Karpas-422 (cell line): ENCODE measurements at regions not wholly inside any gene's neighbourhood (a gene's known extent, or its start where the extent isn't known, plus 50 kb on each side); places are given as distances from the start of the nearest gene placed in this dataset.

ENCODE experiments used
- DNase-seq: peaks from one replicate; pipeline ENCODE4 v3.0.0-alpha.2; 2015
- H2AFZ ChIP-seq: fragments of 200-600 bp; sonication (generic); 2 replicates; pipeline ENCODE4 v1.6.1; 2014; ENCODE audit warnings: antibody characterized with exemption, low read length, mixed read lengths
- H3K27ac ChIP-seq: fragments of 200-600 bp; sonication (generic); 2 replicates; pipeline ENCODE4 v1.5.1; 2014; ENCODE audit warnings: mild to moderate bottlenecking, low read length, moderate library complexity
- H3K27me3 ChIP-seq: fragments of 200-600 bp; sonication (generic); 2 replicates; pipeline ENCODE4 v1.6.1; 2014; ENCODE audit warnings: low read length, mixed read lengths
- H3K36me3 ChIP-seq: fragments of 200-600 bp; sonication (generic); 2 replicates; pipeline ENCODE4 v1.6.1; 2014; ENCODE audit warnings: low read length, mixed read lengths; ENCODE audit not compliant: insufficient read depth
- H3K4me1 ChIP-seq: fragments of 200-600 bp; sonication (generic); 2 replicates; pipeline ENCODE4 v1.6.1; 2014; ENCODE audit warnings: mild to moderate bottlenecking, low read length, mixed read lengths
- H3K4me2 ChIP-seq: fragments of 200-600 bp; sonication (generic); 2 replicates; pipeline ENCODE4 v1.6.1; 2014; ENCODE audit warnings: low read length, low read depth, mild to moderate bottlenecking; ENCODE audit not compliant: poor library complexity, severe bottlenecking
- H3K4me3 ChIP-seq: fragments of 200-600 bp; sonication (generic); 2 replicates; pipeline ENCODE4 v1.5.1; 2014; ENCODE audit warnings: mild to moderate bottlenecking, antibody characterized with exemption, low read length, mixed read lengths
- H3K79me2 ChIP-seq: fragments of 200-600 bp; sonication (generic); 2 replicates; pipeline ENCODE4 v1.6.1; 2014; ENCODE audit warnings: mild to moderate bottlenecking, low read length, mixed read lengths
- H3K9ac ChIP-seq: fragments of 200-600 bp; sonication (generic); 2 replicates; pipeline ENCODE4 v1.6.0; 2014; ENCODE audit warnings: low read length
- H3K9me2 ChIP-seq: fragments of 200-600 bp; sonication (generic), shearing (Covaris generic); replicated peaks from 2 replicates; pipeline ENCODE4 v1.6.0; 2014; ENCODE audit warnings: mild to moderate bottlenecking, low read length, moderate library complexity; ENCODE audit not compliant: insufficient read depth
- H3K9me3 ChIP-seq: fragments of 300-700, 200-600 bp; sonication (generic); 2 replicates; pipeline ENCODE4 v1.6.1; 2014; ENCODE audit warnings: low read length, mixed read lengths
- H4K20me1 ChIP-seq: fragments of 200-600 bp; sonication (generic); 2 replicates; pipeline ENCODE4 v1.6.1; 2014; ENCODE audit warnings: mild to moderate bottlenecking, antibody characterized with exemption, low read length, low read depth; ENCODE audit not compliant: insufficient read depth

GRCh38 chr13:82275644-82276043, 1606.6 kb downstream of the SLITRK1 start:
- Histone ChIP-seq H3K4me1 (no peaks in the 10 kb centered on the region), H3K79me2 (no peaks in the 10 kb centered on the region), H2AFZ (no peak overlapping the region), H3K4me3 (no peak overlapping the region), H3K4me2 (no peak overlapping the region), H4K20me1 (no peaks in the 10 kb centered on the region), H3K27me3 (no peaks in the 10 kb centered on the region), H3K27ac (no peak overlapping the region), H3K9me2 (no peaks in the 10 kb centered on the region), H3K9me3 (peaks cover 25% of the 10 kb centered on the region), H3K9ac (no peak overlapping the region), H3K36me3 (no peaks in the 10 kb centered on the region)
- no peak for DNase-seq

- Histone ChIP-seq H3K4me1 (no peaks in the 10 kb centered on the region), H3K27ac (no peak overlapping the region), H3K4me2 (no peak overlapping the region), H3K36me3 (no peaks in the 10 kb centered on the region), H3K9me3 (no peaks in the 10 kb centered on the region; the same call in 1 of the 2 replicates), H3K9me2 (no peaks in the 10 kb centered on the region), H4K20me1 (no peaks in the 10 kb centered on the region), H3K27me3 (no peaks in the 10 kb centered on the region), H3K79me2 (no peaks in the 10 kb centered on the region), H3K9ac (no peak overlapping the region), H3K4me3 (no peak overlapping the region), H2AFZ (no peak overlapping the region)
- no peak for DNase-seq
These were observed 1623.0 kb downstream of the SLITRK1 start for GRCh38 chr13:82259284-82259683.

- Histone ChIP-seq H3K4me1 (no peaks in the 10 kb centered on the region), H3K9ac (no peak overlapping the region), H3K4me3 (no peak overlapping the region), H3K9me2 (no peaks in the 10 kb centered on the region), H2AFZ (no peak overlapping the region), H3K4me2 (no peak overlapping the region), H3K27ac (no peak overlapping the region), H3K36me3 (no peaks in the 10 kb centered on the region), H3K79me2 (no peaks in the 10 kb centered on the region), H3K27me3 (no peaks in the 10 kb centered on the region), H4K20me1 (no peaks in the 10 kb centered on the region), H3K9me3 (no peaks in the 10 kb centered on the region; the same call in 1 of the 2 replicates)
- DNase-seq: no peak
These were observed 1624.3 kb downstream of the SLITRK1 start for GRCh38 chr13:82257790-82258507.

GRCh38 chr13:82248762-82249161, 1633.5 kb downstream of the SLITRK1 start:
- Histone ChIP-seq H4K20me1 (no peaks in the 10 kb centered on the region), H3K4me2 (no peak overlapping the region), H3K36me3 (no peaks in the 10 kb centered on the region), H3K27me3 (no peaks in the 10 kb centered on the region), H2AFZ (no peak overlapping the region), H3K79me2 (no peaks in the 10 kb centered on the region), H3K9ac (no peak overlapping the region), H3K27ac (no peak overlapping the region), H3K4me3 (no peak overlapping the region), H3K4me1 (no peaks in the 10 kb centered on the region), H3K9me3 (peaks cover 9% of the 10 kb centered on the region; the same call in 1 of the 2 replicates), H3K9me2 (no peaks in the 10 kb centered on the region)
- DNase-seq: no peak

- Histone ChIP-seq H4K20me1 (no peaks in the 10 kb centered on the region), H3K9me3 (peaks cover 9% of the 10 kb centered on the region), H3K4me2 (no peak overlapping the region), H3K79me2 (no peaks in the 10 kb centered on the region), H3K27me3 (no peaks in the 10 kb centered on the region), H3K4me1 (no peaks in the 10 kb centered on the region), H3K9me2 (no peaks in the 10 kb centered on the region), H3K36me3 (no peaks in the 10 kb centered on the region), H3K27ac (no peak overlapping the region), H2AFZ (no peak overlapping the region), H3K4me3 (no peak overlapping the region), H3K9ac (no peak overlapping the region)
- DNase-seq: no peak
These were observed 1636.4 kb downstream of the SLITRK1 start for GRCh38 chr13:82245860-82246259.

- H2AFZ ChIP-seq: no peak overlapping the region
- no peak for DNase-seq
- H4K20me1 ChIP-seq: no peaks in the 10 kb centered on the region
- no peaks in the 10 kb centered on the region for H3K27me3 ChIP-seq
- H3K4me3 ChIP-seq: no peak overlapping the region
- no peaks in the 10 kb centered on the region; the same call in 1 of the 2 replicates for H3K9me2 ChIP-seq
- H3K4me2 ChIP-seq: no peak overlapping the region
- H3K27ac ChIP-seq: no peak overlapping the region
- peaks cover 44% of the 10 kb centered on the region; the same call in 1 of the 2 replicates for H3K9me3 ChIP-seq
- H3K36me3 ChIP-seq: no peaks in the 10 kb centered on the region
- no peak overlapping the region for H3K9ac ChIP-seq
- H3K4me1 ChIP-seq: no peaks in the 10 kb centered on the region
- H3K79me2 ChIP-seq: no peaks in the 10 kb centered on the region
These were observed 1657.5 kb downstream of the SLITRK1 start for GRCh38 chr13:82224806-82225205.

GRCh38 chr13:82221621-82222020, 1660.7 kb downstream of the SLITRK1 start:
- Histone ChIP-seq H3K4me3 (no peak overlapping the region), H3K79me2 (no peaks in the 10 kb centered on the region), H3K27me3 (no peaks in the 10 kb centered on the region), H3K27ac (no peak overlapping the region), H3K9ac (no peak overlapping the region), H3K4me1 (no peaks in the 10 kb centered on the region), H3K4me2 (no peak overlapping the region), H4K20me1 (no peaks in the 10 kb centered on the region), H3K9me2 (no peaks in the 10 kb centered on the region; the same call in 1 of the 2 replicates), H3K36me3 (no peaks in the 10 kb centered on the region), H2AFZ (no peak overlapping the region), H3K9me3 (peaks cover 35% of the 10 kb centered on the region)
- DNase-seq: no peak

GRCh38 chr13:82220641-82221040, 1661.6 kb downstream of the SLITRK1 start:
- peaks cover 34% of the 10 kb centered on the region for H3K9me3 ChIP-seq
- no peak overlapping the region for H3K27ac ChIP-seq
- no peak overlapping the region for H3K4me3 ChIP-seq
- H3K27me3 ChIP-seq: no peaks in the 10 kb centered on the region
- H2AFZ ChIP-seq: no peak overlapping the region
- no peak overlapping the region for H3K9ac ChIP-seq
- H3K4me2 ChIP-seq: no peak overlapping the region
- H3K4me1 ChIP-seq: no peaks in the 10 kb centered on the region
- no peaks in the 10 kb centered on the region for H4K20me1 ChIP-seq
- no peaks in the 10 kb centered on the region for H3K36me3 ChIP-seq
- H3K79me2 ChIP-seq: no peaks in the 10 kb centered on the region
- no peak for DNase-seq
- no peaks in the 10 kb centered on the region; the same call in 1 of the 2 replicates for H3K9me2 ChIP-seq
